HL-60 (cell line): ENCODE measurements at regions not wholly inside any gene's neighbourhood (a gene's known extent, or its start where the extent isn't known, plus 50 kb on each side); places are given as distances from the start of the nearest gene placed in this dataset.

Experiments used
- DNase-seq, 2 experiments: peaks; one replicate each; pipeline ENCODE4 v3.0.0-alpha.2; 2010 to 2020; ENCODE audit warnings: low read depth in 1 of 2, low spot score in 1 of 2
- H3K27ac ChIP-seq: fragments of 250-450 bp; sonication (Bioruptor Pico); replicated peaks from 2 replicates; pipeline ENCODE4 v1.5.1; 2020; ENCODE audit warnings: mild to moderate bottlenecking, moderate library complexity
- H3K27me3 ChIP-seq: fragments of 250-450 bp; sonication (Bioruptor Pico); 2 replicates; pipeline ENCODE4 v1.5.1; 2021; ENCODE audit warnings: mild to moderate bottlenecking, moderate library complexity; ENCODE audit not compliant: insufficient read depth, poor library complexity, severe bottlenecking
- H3K4me3 ChIP-seq: replicated peaks from 2 replicates; pipeline ENCODE4 v1.5.1; 2011; ENCODE audit warnings: mild to moderate bottlenecking, control low read depth, low read length; ENCODE audit not compliant: insufficient read depth
- CTCF ChIP-seq: IDR thresholded peaks from one replicate; pipeline ENCODE4 v1.5.1; 2011; ENCODE audit warnings: low read length, control low read depth, inconsistent platforms; ENCODE audit not compliant: insufficient read depth
- GABPA ChIP-seq: IDR thresholded peaks from 2 replicates; pipeline ENCODE4 v1.6.1; 2012; ENCODE audit warnings: low read depth
- POLR2AphosphoS5 ChIP-seq: IDR thresholded peaks from 2 replicates; pipeline ENCODE4 v1.6.1; 2012; ENCODE audit warnings: low read depth
- REST ChIP-seq: IDR thresholded peaks from 2 replicates; pipeline ENCODE4 v1.6.1; 2012; ENCODE audit warnings: low read depth; ENCODE audit not compliant: insufficient replicate concordance
- SPI1 ChIP-seq: IDR thresholded peaks from 2 replicates; pipeline ENCODE4 v1.6.1; 2012; ENCODE audit warnings: low read depth, mild to moderate bottlenecking, borderline replicate concordance

GRCh38 chr7:35555934-35556333, 139.0 kb downstream of the HERPUD2 start:
- TF ChIP-seq GABPA (no peak), REST (no peak), POLR2AphosphoS5 (no peak), SPI1 (no peak), CTCF (no peak)
- Histone ChIP-seq H3K27me3 (no peaks in the 10 kb centered on the region), H3K27ac (no peak overlapping the region), H3K4me3 (no peak overlapping the region)
- no peak for DNase-seq

GRCh38 chr7:35555386-35555785, 139.5 kb downstream of the HERPUD2 start:
- no peaks in the 10 kb centered on the region for H3K27me3 ChIP-seq
- no peak overlapping the region for H3K27ac ChIP-seq
- DNase-seq = no peak
- no peak for TF ChIP-seq GABPA
- no peak for TF ChIP-seq CTCF
- no peak for TF ChIP-seq SPI1
- TF ChIP-seq POLR2AphosphoS5 = no peak
- no peak for TF ChIP-seq REST
- H3K4me3 ChIP-seq = no peak overlapping the region

- Histone ChIP-seq H3K27ac (no peak overlapping the region), H3K4me3 (no peak overlapping the region), H3K27me3 (no peaks in the 10 kb centered on the region)
- no peak for DNase-seq
- TF ChIP-seq POLR2AphosphoS5 = no peak
- no peak for TF ChIP-seq REST
- TF ChIP-seq GABPA = no peak
- TF ChIP-seq SPI1 = no peak
These were observed 141.4 kb downstream of the HERPUD2 start for GRCh38 chr7:35553519-35553918.
